Activated naive CD4-positive, alpha-beta T cell treated with anti-CD3 and anti-CD28 coated beads, Interleukin-2, amount 50 U/mL, for 24 hours (primary cell): ENCODE measurements at regions not wholly inside any gene's neighbourhood (a gene's known extent, or its start where the extent isn't known, plus 50 kb on each side); places are given as distances from the start of the nearest gene placed in this dataset.
A peak's percentile ranks its signal among the peaks of the same experiment; 100 is the strongest.
"Not testable (repeated sequence)": the region's sequence is repeated elsewhere in the genome, so short reads cannot be mapped to it uniquely, and the experiment has no call there.

Source experiments
- H3K27ac Mint-ChIP-seq: one replicate; pipeline ENCODE4 v1.8.0; 2021; ENCODE audit warnings: mild to moderate bottlenecking, mixed read lengths
- H3K27me3 Mint-ChIP-seq: one replicate; pipeline ENCODE4 v1.8.0; 2021; ENCODE audit warnings: mixed read lengths
- H3K36me3 Mint-ChIP-seq: one replicate; pipeline ENCODE4 v1.8.0; 2021; ENCODE audit warnings: mixed read lengths
- H3K4me1 Mint-ChIP-seq: one replicate; pipeline ENCODE4 v1.8.0; 2021; ENCODE audit warnings: mixed read lengths
- H3K4me3 Mint-ChIP-seq: one replicate; pipeline ENCODE4 v1.8.0; 2021; ENCODE audit warnings: mild to moderate bottlenecking, mixed read lengths
- H3K9me3 Mint-ChIP-seq: one replicate; pipeline ENCODE4 v1.8.0; 2021; ENCODE audit warnings: mixed read lengths

DNA sequence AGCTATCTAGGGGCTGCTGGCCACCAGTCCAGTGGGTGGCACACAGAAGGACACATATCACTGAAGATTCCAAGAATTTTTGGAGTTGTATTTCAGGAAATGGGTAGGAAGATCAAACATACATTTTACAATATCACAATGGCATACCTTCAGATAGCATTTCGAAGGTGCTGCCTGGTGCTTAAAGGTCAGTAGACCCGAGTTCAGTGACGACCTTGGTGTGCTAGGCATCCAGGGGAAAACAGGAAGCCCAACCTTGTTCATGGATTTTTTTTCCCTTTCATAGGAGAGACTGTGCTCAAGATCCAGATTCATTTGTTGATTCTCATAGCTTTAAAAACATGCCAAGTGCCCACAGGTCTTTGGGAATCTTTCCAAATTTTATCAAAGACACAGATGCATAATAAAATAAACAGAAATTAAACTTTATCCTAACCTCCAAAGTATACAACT is 51.0 kb upstream of the RCBTB2 start:
- Mint-ChIP-seq H3K4me1 (peaks cover 23% of the 10 kb centered on the region), H3K9me3 (no peaks in the 10 kb centered on the region), H3K27ac (peak overlapping the region; percentile 67), H3K36me3 (no peaks in the 10 kb centered on the region), H3K4me3 (no peak overlapping the region), H3K27me3 (no peaks in the 10 kb centered on the region)

DNA sequence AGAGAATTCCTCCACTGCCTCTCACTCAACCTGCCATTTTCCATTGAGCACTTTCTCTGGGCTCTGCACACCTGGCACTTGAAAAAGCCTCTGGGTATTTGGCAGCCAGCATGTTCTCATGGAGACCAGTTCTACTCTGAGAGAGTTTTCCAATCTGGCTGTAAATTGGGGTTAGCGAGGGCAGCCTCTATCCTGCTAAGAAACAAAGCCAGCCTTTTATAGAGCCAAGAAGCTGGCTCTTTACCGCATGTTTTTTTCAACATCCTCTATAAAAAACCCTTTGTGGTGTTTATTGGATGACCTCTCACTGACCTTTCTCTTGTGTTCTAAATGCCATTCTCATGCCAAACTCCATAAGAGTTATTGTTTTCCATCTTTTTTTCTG is 52.6 kb upstream of the RCBTB2 start:
- H3K9me3 Mint-ChIP-seq: no peaks in the 10 kb centered on the region
- H3K27me3 Mint-ChIP-seq: no peaks in the 10 kb centered on the region
- H3K4me1 Mint-ChIP-seq: peaks cover 21% of the 10 kb centered on the region
- no peak overlapping the region for H3K27ac Mint-ChIP-seq
- H3K4me3 Mint-ChIP-seq: no peak overlapping the region
- H3K36me3 Mint-ChIP-seq: no peaks in the 10 kb centered on the region

DNA sequence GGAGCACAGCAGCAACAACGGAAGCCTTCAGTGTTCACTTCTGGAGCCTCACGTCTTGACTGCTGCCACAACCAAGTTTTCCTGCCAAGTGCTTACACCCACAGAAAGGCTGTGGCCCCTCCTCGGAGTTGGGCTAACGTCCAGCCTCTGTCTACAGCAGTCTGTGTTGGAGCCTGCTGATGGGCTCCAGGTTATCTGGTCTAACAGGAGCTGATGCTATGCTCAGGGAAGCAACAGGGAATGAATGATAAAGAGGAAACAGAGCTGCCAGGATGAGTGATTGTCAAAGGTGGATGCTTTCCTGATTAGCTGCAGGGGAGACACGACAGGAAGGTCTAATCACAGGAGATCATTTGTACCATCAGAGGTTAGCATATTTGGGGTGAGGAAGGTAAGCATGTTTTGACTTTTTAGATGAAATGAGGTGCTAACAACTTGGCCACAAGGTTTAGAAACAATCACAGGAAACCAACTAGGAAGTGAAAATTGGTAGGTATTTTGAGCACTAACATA is 53.8 kb upstream of the RCBTB2 start:
- Mint-ChIP-seq H3K9me3 (no peaks in the 10 kb centered on the region), H3K27ac (no peak overlapping the region), H3K4me1 (peaks cover 17% of the 10 kb centered on the region), H3K4me3 (no peak overlapping the region), H3K27me3 (no peaks in the 10 kb centered on the region), H3K36me3 (no peaks in the 10 kb centered on the region)

DNA sequence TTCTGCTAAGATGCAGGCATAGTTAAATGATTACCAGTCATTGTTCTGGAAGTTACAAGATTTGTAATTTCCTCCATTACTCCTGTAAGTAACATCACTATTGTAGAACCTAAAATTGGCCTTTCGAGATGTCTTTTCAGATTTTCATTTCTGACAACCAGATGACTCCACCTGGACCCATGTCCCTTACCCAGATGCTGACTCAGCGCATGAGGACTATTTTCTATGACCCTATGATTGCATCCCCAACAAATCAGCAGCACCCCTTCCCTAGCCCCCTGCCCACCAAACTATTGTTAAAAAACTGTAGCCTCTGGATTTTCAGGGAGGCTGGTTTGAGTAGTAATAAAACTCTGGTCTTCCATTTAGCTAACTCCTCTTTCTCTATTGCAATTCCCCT is 55.2 kb upstream of the RCBTB2 start:
- H3K27ac Mint-ChIP-seq: no peak overlapping the region
- no peaks in the 10 kb centered on the region for H3K9me3 Mint-ChIP-seq
- H3K4me3 Mint-ChIP-seq: no peak overlapping the region
- peaks cover 17% of the 10 kb centered on the region for H3K4me1 Mint-ChIP-seq
- H3K36me3 Mint-ChIP-seq: no peaks in the 10 kb centered on the region
- no peaks in the 10 kb centered on the region for H3K27me3 Mint-ChIP-seq

DNA sequence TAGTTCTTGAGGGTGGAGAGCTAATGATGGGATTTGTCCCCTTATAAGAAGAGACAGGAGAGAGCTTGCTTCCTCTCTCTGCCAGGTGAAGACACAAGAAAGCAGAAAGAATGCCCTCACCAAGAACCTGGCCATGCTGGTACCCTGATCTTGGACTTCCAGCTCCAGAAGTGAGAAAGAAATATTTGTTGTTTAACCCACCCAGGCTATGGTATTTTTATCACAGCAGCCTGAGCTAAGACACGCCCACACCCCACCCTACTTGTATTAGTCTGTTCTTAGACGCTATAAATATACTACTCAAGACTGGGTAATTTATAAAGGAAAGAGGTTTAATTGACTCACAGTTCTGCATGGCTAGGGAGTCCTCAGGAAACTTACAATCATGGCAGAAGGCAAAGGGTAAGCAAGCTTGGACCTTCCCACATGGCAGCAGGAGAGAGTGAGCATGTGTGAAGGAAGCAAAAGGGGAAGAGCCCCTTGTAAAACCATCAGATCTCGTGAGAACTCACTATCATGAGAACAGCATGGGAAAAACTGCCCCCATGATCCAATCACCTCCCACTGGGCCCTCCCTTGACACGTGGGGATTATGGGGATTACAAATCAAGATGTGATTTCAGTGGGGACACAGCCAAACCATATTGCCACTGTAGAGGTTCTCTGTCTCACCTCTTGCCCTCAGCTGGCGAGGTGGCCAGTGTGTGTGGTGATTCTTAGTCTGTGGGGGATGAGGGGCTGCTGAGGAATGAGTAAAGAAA is 57.4 kb upstream of the RCBTB2 start:
- Mint-ChIP-seq H3K4me1 (peaks cover 17% of the 10 kb centered on the region), H3K9me3 (no peaks in the 10 kb centered on the region), H3K27ac (no peak overlapping the region), H3K36me3 (no peaks in the 10 kb centered on the region), H3K27me3 (no peaks in the 10 kb centered on the region), H3K4me3 (no peak overlapping the region)

DNA sequence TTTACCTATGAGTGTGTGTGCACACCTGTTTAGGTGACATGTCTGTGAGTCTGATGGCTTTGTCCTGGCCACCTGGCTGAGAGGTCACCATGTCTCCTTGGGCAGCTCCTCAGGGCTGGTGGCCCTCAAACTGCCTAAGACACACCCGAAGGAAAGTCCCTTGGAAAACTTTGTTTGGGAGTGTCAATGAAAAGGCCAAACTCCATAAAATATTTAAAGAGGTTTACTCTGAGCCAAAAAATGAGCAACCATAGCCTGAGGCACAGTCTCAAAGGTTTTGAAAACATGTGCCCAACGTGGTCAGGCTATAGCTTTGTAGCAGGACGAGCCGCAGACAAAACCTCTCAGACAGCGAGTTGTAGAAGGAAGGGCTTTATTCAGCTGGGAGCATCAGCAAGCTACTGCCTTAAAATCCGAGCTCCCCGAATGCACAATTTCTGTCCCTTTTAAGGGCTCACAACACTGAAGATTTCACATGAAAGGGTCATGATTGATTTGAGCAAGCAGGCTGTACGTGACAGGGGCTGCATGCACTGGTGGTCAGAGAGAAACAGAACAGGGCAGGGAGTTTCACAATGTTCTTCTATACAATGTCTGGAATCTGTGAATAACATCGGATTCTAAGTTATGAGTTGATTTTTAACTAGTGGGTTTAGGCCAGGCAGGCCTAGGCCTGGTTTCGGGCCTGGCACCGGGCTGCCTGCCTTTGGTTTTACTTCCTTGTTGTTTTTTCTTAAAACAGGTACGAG is 58.4 kb upstream of the RCBTB2 start:
- not testable (repeated sequence) for H3K36me3 Mint-ChIP-seq, H3K27me3 Mint-ChIP-seq, H3K4me1 Mint-ChIP-seq, H3K27ac Mint-ChIP-seq, H3K4me3 Mint-ChIP-seq, H3K9me3 Mint-ChIP-seq

DNA sequence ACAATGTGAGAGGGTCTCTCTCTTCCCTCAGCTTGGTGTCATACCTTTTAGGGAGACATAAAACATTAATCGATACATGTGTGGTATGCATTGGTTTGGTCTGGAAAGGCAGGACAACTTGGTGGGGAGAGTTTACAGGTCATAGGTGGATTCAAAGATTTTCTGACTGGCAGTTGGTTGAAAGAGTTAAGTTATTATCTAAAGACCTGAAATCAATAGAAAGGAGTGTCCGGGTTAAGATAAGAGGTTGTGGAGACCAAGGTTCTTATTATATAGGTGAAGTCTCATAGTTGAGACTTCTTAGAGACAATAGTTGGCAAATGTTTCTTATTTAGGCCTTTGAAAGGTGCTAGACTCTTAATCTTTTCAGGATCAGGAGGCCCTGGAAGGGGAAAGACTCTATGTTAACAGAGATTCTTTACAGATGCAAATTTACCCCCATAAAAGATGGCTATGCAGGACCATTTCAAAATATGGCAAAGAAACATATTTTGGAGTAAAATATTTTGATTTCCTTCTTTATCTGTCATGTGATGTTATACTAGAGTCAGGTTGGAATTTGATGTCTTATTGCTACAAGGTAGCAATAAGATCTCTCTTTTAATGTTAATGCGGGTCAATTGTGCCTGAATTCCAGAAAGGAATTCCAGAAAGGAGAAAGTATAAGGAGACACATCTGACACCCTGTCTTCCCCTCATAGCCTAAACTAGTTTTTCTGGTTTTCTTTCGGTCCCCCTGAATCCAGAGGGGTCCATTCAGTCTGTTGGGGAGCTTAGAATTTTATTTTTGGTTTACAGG is 59.2 kb upstream of the RCBTB2 start:
- Mint-ChIP-seq H3K4me1 (no peaks in the 10 kb centered on the region), H3K27me3 (no peaks in the 10 kb centered on the region), H3K27ac (no peak overlapping the region), H3K4me3 (no peak overlapping the region), H3K9me3 (no peaks in the 10 kb centered on the region), H3K36me3 (no peaks in the 10 kb centered on the region)

DNA sequence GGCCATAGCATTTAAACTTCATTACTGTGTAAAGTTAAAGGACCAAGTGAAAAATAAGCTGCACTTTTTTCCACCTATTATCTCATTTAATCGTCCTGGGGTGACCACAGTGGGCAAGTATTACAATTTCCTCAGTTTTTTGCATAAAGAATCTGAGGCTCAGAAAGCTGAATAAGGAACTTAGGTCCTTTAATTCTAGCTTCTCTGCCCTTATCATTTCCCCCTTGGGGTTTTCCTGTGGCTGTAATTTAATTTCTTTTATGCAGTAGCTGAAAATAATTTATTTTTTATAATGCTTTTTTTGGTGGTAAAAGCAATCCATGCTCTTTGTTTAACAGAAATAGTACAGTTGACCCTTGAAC is 59.8 kb upstream of the RCBTB2 start:
- Mint-ChIP-seq H3K27ac (no peak overlapping the region), H3K4me1 (no peaks in the 10 kb centered on the region), H3K27me3 (no peaks in the 10 kb centered on the region), H3K9me3 (no peaks in the 10 kb centered on the region), H3K36me3 (no peaks in the 10 kb centered on the region), H3K4me3 (no peak overlapping the region)

DNA sequence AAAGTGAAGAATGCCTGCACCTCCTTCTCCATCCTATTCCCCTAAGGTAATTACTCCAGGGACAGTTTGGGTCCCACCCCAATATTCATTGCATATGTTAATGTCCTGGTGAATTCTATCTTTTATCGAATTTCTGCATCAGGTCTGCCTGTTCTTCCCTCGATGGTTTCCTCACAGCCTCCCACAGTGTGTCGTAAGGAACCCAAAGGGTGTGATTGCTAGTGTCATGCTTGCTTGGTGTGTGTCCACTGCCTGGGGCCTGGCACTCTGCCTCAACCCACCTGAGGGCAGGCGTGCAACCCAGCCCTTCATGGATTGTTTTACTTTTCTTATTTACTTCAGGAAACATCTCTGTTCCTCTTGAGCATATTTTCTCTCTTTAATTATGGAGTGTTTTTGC is 60.2 kb upstream of the CYSLTR2 start:
- no peaks in the 10 kb centered on the region for H3K27me3 Mint-ChIP-seq
- H3K27ac Mint-ChIP-seq: no peak overlapping the region
- H3K4me1 Mint-ChIP-seq: no peaks in the 10 kb centered on the region
- H3K36me3 Mint-ChIP-seq: no peaks in the 10 kb centered on the region
- no peaks in the 10 kb centered on the region for H3K9me3 Mint-ChIP-seq
- no peak overlapping the region for H3K4me3 Mint-ChIP-seq

DNA sequence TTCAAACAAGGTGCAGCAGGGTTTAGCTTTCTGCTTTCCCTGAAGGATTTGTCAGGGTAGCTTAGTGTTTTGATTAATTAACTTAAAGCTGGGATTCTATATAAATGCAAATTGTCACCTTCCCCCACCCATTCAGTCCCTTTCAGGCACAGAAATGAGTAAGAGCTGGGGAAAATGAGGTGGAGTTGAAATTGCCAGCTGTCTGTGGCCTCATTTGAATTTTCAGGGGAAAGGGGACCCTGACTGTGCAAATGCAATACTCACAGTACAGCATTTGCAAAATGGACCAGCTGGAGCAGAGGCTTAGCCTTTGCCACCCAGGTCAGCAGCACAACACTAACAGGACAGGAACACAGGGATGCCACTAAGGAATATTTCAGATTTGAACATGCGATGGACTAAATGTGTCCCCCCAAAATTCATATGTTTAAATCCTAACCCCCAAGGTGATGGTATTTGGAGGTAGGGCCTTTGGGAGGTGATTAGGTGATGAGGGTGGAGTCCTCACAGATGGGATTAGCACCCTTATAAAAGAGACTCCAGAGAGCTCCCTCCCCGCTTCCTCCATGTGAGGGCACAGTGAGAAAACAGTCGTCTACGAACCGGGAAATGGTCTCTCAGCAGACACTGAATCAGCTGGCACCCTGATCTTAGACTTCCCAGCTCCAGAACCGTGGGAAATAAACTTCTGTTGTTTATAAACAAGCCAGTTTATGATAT is 59.5 kb upstream of the CYSLTR2 start:
- Mint-ChIP-seq H3K36me3 (no peaks in the 10 kb centered on the region), H3K4me1 (no peaks in the 10 kb centered on the region), H3K27ac (no peak overlapping the region), H3K4me3 (no peak overlapping the region), H3K27me3 (no peaks in the 10 kb centered on the region), H3K9me3 (no peaks in the 10 kb centered on the region)

DNA sequence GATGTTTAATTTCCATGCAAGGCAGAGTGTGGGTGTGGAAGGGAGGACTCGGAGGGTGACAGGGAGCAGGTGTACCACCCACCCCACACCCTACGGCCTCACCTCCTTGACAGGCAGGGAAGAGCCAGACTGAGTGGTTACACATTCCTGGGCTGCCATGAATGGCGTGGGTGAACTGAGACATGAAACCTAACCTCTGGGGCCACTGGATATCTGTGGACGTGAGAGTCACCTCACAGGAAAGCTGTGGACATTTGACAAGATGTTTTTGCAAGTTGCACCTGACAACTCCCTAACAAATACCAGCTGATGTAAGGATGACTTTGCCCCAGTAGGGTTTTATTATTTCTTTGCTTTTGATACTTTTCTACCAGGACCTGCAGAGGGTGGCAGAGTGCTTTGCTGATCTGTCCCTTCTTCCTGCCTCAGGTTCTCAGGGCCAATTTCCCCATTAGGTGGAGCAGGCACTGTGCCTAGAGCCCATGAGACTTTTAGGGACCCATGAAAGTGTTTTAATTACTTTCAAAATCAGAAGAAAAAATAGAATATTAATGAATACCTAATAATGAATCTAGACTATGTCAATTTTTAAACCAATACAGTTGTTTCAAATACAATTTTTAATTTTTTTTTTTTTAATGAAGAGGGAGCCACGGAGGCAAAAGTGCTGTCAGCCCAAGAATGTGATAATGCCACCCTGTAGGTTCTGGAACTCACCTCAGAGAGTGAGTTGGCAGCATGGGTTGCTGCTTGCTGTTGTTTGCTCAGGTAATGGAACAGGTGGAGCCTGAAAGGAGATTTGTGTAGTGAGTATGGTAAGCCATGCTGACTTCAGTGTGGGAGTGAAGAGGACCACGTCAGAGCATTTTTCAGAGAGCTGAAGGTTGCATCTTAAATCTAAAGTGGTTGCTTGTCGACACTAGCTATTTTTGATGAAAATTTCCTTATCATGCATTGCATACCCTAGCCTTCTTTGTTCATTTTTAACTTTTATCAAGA is 58.0 kb upstream of the CYSLTR2 start:
- no peaks in the 10 kb centered on the region for H3K27me3 Mint-ChIP-seq
- no peaks in the 10 kb centered on the region for H3K36me3 Mint-ChIP-seq
- peaks cover 2% of the 10 kb centered on the region for H3K4me1 Mint-ChIP-seq
- no peak overlapping the region for H3K27ac Mint-ChIP-seq
- H3K9me3 Mint-ChIP-seq: no peaks in the 10 kb centered on the region
- H3K4me3 Mint-ChIP-seq: no peak overlapping the region

DNA sequence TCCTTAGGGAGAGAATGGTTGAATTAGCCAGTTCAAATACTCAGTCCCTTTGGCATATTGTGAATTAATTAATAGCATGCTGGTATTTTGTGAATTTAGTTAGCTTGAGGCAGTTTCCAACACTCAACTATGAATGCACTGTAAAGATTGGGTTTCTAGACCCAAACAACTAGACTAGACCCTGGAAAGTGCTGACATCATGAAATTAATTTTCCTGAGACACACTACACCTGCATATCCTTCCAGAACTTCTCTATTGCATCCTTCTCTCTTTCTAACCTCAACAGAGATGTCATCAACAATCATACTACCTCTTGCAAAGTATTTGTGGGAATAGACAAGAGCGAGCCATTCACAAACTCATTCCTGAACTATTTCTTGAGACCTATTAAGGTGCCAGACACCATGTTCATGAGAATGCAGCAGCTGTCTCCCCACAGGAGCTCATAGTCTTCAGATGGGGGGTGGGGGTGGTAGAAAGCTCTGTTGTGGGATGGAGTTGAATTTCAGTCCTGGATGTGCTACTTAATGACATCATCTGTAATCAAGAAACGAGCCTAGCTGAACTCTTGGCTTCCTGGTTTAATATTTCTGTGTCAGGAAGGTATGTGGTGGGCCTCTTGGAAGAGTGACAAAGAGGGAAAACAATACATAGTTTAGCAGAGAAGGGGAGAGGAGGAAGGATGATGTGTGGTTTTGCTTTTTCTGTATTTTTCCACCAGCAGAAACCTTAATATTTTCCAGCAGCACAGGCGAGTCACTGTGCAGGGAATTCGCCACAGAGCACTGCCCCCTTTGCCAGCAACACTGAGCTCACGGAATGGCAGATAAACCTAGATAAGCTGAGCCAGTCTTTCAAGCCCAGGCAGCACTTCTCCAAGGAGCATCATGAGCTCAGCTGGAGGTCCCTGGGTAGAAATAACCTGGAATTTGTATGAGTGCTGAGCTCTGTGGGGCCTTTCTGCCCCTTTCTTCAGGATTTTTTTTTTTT is 53.1 kb upstream of the CYSLTR2 start:
- Mint-ChIP-seq H3K27ac (no peak overlapping the region), H3K4me3 (no peak overlapping the region), H3K27me3 (no peaks in the 10 kb centered on the region), H3K4me1 (peaks cover 9% of the 10 kb centered on the region), H3K36me3 (no peaks in the 10 kb centered on the region), H3K9me3 (no peaks in the 10 kb centered on the region)

DNA sequence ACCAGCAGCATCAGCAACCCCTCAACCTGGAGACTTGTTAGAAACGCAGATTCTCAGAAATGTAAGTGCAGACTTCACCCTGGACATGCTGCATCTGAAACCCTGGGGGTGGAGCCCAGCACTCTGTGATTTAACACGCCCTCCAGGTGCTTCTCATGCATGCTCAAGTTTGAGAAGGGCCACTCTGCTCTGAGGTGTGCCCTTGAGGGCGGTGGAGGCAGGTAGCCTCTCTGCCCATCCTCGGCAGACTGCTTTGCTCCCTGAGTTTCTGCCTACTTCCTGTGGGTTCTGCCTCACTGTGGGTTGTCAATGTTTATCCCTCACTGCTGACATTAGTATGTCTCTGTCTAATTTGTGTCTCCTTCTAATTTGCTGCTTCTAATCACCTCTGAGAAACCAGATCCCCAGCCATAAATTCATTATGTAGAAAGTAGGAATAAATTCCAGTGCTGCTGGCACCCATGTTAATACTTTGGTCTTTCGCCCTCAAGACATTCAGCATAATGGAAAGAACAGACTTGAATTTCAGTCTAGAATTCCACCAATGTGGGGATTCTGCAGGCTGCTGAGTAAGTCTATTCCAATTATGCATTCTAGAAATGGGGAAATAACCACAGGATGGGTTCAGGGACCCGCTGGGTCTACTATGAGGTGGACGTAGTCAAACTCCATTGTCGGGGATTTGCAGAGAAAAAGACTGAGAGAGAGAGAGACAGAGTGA is 51.3 kb upstream of the CYSLTR2 start:
- Mint-ChIP-seq H3K27ac (no peak overlapping the region), H3K4me3 (no peak overlapping the region), H3K36me3 (no peaks in the 10 kb centered on the region), H3K9me3 (peaks cover 6% of the 10 kb centered on the region), H3K27me3 (no peaks in the 10 kb centered on the region), H3K4me1 (peaks cover 9% of the 10 kb centered on the region)
